OCI-LY1 (cell line): ENCODE measurements at regions not wholly inside any gene's neighbourhood (a gene's known extent, or its start where the extent isn't known, plus 50 kb on each side); places are given as distances from the start of the nearest gene placed in this dataset.

Source experiments
- H2AFZ ChIP-seq: fragments of 200-600 bp; sonication (generic), shearing (Covaris generic); 2 replicates; pipeline ENCODE4 v1.6.0; 2014; ENCODE audit warnings: antibody characterized with exemption, mild to moderate bottlenecking, low read length
- H3F3A ChIP-seq: fragments of 200-600 bp; sonication (generic), shearing (Covaris generic); 2 replicates; pipeline ENCODE4 v1.6.0; 2014; ENCODE audit warnings: mild to moderate bottlenecking, antibody characterized with exemption, low read length, moderate library complexity; ENCODE audit not compliant: insufficient read depth
- H3K27ac ChIP-seq: fragments of 200-600 bp; sonication (generic); 2 replicates; pipeline ENCODE4 v1.5.1; 2014; ENCODE audit warnings: low read length, mixed run types, mild to moderate bottlenecking, low read depth; ENCODE audit not compliant: poor library complexity, severe bottlenecking
- H3K27me3 ChIP-seq: fragments of 200-600 bp; sonication (generic); 2 replicates; pipeline ENCODE4 v1.6.0; 2014; ENCODE audit warnings: antibody characterized with exemption, mild to moderate bottlenecking, low read length, moderate library complexity; ENCODE audit not compliant: insufficient read depth
- H3K36me3 ChIP-seq: fragments of 200-600 bp; sonication (generic); 2 replicates; pipeline ENCODE4 v1.6.1; 2014; ENCODE audit warnings: mild to moderate bottlenecking, antibody characterized with exemption, low read length, moderate library complexity, mixed read lengths; ENCODE audit not compliant: insufficient read depth
- H3K4me1 ChIP-seq: fragments of 200-600 bp; sonication (generic); 2 replicates; pipeline ENCODE4 v1.5.1; 2014; ENCODE audit warnings: mild to moderate bottlenecking, low read length, moderate library complexity; ENCODE audit not compliant: insufficient read depth, severe bottlenecking
- H3K4me2 ChIP-seq: fragments of 200-600 bp; sonication (generic), shearing (Covaris generic); 2 replicates; pipeline ENCODE4 v1.6.1; 2014; ENCODE audit warnings: low read length
- H3K4me3 ChIP-seq: fragments of 200-600 bp; sonication (generic); 2 replicates; pipeline ENCODE4 v1.5.1; 2014; ENCODE audit warnings: low read length, low read depth, mild to moderate bottlenecking, mixed read lengths; ENCODE audit not compliant: poor library complexity, severe bottlenecking
- H3K79me2 ChIP-seq: fragments of 200-600 bp; shearing (Covaris generic); 2 replicates; pipeline ENCODE4 v1.6.1; 2016; ENCODE audit warnings: mixed run types, low read length, mixed read lengths; ENCODE audit not compliant: insufficient read depth
- H3K9ac ChIP-seq: fragments of 200-600 bp; sonication (generic), shearing (Covaris generic); 2 replicates; pipeline ENCODE4 v1.6.1; 2014; ENCODE audit warnings: mild to moderate bottlenecking, low read length, mixed read lengths
- H3K9me2 ChIP-seq: fragments of 200-600 bp; sonication (generic), shearing (Covaris generic); 2 replicates; pipeline ENCODE4 v1.6.1; 2014; ENCODE audit warnings: low read depth, mild to moderate bottlenecking, low read length, mixed read lengths
- H3K9me3 ChIP-seq: fragments of 200-600 bp; shearing (Covaris generic); 2 replicates; pipeline ENCODE4 v1.6.1; 2014; ENCODE audit warnings: low read length, mixed read lengths
- H4K20me1 ChIP-seq: fragments of 200-600 bp; sonication (generic), shearing (Covaris generic); 2 replicates; pipeline ENCODE4 v1.6.0; 2016; ENCODE audit warnings: mild to moderate bottlenecking, low read length; ENCODE audit not compliant: insufficient read depth
- EZH2 ChIP-seq: fragments of 200-600 bp; sonication (generic), shearing (Covaris generic); IDR thresholded peaks from 2 replicates; pipeline ENCODE4 v1.8.0; 2017; ENCODE audit warnings: borderline replicate concordance, mixed run types, mild to moderate bottlenecking, antibody characterized with exemption, low read length, moderate library complexity, mixed read lengths
- TF ChIP-seq, protein P1 (sequence below): fragments of 200-600 bp; sonication (generic), shearing (Covaris generic); IDR thresholded peaks from 2 replicates; pipeline ENCODE4 v1.5.1; 2017; ENCODE audit warnings: mild to moderate bottlenecking, antibody characterized with exemption, low read length, moderate library complexity, mixed read lengths

DNA sequence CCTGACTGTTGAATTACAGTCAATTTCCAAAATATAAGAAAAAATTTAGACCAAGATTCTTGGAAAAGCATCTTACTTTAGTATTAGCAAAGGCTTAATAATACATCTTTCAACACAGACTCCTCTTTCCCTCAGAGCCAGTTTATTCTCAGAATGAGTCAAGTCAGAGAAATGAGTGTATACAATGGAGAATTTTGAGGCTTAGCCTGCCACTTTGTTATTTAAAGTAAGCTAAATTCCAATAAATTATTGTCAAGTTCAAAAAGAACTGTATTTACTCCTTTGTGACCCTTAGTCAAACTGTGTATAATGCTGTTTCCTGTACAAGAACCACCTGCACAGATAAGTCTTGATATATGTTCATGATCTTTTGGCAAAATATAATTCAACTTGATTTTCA is 428.5 kb upstream of the ITGA1 start:
- no peak overlapping the region for H3K4me2 ChIP-seq
- H3F3A ChIP-seq = no peaks in the 10 kb centered on the region
- no peaks in the 10 kb centered on the region for H3K9me3 ChIP-seq
- no peak overlapping the region for H2AFZ ChIP-seq
- no peak for TF ChIP-seq EZH2
- TF ChIP-seq, protein P1, sequence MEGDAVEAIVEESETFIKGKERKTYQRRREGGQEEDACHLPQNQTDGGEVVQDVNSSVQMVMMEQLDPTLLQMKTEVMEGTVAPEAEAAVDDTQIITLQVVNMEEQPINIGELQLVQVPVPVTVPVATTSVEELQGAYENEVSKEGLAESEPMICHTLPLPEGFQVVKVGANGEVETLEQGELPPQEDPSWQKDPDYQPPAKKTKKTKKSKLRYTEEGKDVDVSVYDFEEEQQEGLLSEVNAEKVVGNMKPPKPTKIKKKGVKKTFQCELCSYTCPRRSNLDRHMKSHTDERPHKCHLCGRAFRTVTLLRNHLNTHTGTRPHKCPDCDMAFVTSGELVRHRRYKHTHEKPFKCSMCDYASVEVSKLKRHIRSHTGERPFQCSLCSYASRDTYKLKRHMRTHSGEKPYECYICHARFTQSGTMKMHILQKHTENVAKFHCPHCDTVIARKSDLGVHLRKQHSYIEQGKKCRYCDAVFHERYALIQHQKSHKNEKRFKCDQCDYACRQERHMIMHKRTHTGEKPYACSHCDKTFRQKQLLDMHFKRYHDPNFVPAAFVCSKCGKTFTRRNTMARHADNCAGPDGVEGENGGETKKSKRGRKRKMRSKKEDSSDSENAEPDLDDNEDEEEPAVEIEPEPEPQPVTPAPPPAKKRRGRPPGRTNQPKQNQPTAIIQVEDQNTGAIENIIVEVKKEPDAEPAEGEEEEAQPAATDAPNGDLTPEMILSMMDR = no peak
- H3K36me3 ChIP-seq = no peaks in the 10 kb centered on the region
- H3K27me3 ChIP-seq = no peaks in the 10 kb centered on the region
- H3K9me2 ChIP-seq = no peaks in the 10 kb centered on the region
- no peak overlapping the region for H3K27ac ChIP-seq
- H3K4me3 ChIP-seq = no peak overlapping the region
- no peaks in the 10 kb centered on the region for H3K79me2 ChIP-seq
- H3K9ac ChIP-seq = no peak overlapping the region
- no peaks in the 10 kb centered on the region for H4K20me1 ChIP-seq
- H3K4me1 ChIP-seq = no peaks in the 10 kb centered on the region

DNA sequence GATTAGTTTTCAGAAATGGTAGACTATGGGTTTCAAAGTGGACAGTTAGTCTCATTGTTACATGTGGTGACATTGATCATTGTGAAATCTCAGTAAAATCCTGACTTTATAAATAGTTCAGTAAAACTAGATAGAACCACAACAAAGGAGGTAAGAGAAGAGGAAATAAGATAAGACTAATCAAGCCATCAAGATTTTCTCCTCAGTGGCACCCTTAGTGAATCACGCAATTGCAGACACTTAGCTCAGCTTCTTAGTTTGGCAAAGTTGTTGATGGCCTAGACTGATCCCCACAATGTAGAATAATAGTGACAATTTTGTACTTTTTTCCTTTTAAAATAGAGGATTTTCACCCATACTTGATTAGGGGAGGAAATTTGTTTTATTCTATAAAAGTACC is 426.7 kb upstream of the ITGA1 start:
- Histone ChIP-seq H3K79me2 (no peaks in the 10 kb centered on the region), H4K20me1 (no peaks in the 10 kb centered on the region), H3K9me3 (no peaks in the 10 kb centered on the region), H3K4me2 (no peak overlapping the region), H3K27me3 (no peaks in the 10 kb centered on the region), H3K9me2 (no peaks in the 10 kb centered on the region), H2AFZ (no peak overlapping the region), H3K4me3 (no peak overlapping the region), H3K36me3 (no peaks in the 10 kb centered on the region), H3K4me1 (no peaks in the 10 kb centered on the region), H3K27ac (no peak overlapping the region), H3F3A (no peaks in the 10 kb centered on the region), H3K9ac (no peak overlapping the region)
- TF ChIP-seq, protein P1 = no peak
- no peak for TF ChIP-seq EZH2

DNA sequence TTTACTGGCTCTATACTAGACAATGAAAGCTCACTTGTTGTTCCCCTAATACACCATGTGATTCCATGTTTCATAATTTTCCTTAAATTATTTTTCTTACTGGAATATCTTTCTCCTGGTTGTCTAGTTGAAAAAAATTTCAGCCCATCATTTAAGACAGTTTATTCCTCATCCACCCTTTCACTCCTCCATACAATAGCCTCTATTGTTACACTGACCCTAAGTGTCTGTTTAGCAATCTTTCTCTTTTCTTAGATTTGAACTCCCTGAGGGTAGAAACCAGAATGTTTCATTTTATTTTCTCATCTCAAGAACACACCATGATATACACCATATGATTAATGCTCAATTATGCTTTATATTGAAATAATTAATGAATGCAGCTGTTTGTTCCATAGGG is 413.4 kb upstream of the ITGA1 start:
- Histone ChIP-seq H3K4me1 (no peaks in the 10 kb centered on the region), H3K79me2 (no peaks in the 10 kb centered on the region), H2AFZ (no peak overlapping the region), H3K36me3 (no peaks in the 10 kb centered on the region), H4K20me1 (no peaks in the 10 kb centered on the region), H3K4me2 (no peak overlapping the region), H3K4me3 (no peak overlapping the region), H3K27ac (no peak overlapping the region), H3K27me3 (no peaks in the 10 kb centered on the region), H3K9me2 (no peaks in the 10 kb centered on the region), H3K9ac (no peak overlapping the region), H3K9me3 (no peaks in the 10 kb centered on the region), H3F3A (no peaks in the 10 kb centered on the region)
- TF ChIP-seq EZH2 = no peak
- TF ChIP-seq, protein P1 = no peak
